ENCODE measurements at regions not wholly inside any gene's neighbourhood (a gene's known extent, or its start where the extent isn't known, plus 50 kb on each side); places are given as distances from the start of the nearest gene placed in this dataset.

DNA sequence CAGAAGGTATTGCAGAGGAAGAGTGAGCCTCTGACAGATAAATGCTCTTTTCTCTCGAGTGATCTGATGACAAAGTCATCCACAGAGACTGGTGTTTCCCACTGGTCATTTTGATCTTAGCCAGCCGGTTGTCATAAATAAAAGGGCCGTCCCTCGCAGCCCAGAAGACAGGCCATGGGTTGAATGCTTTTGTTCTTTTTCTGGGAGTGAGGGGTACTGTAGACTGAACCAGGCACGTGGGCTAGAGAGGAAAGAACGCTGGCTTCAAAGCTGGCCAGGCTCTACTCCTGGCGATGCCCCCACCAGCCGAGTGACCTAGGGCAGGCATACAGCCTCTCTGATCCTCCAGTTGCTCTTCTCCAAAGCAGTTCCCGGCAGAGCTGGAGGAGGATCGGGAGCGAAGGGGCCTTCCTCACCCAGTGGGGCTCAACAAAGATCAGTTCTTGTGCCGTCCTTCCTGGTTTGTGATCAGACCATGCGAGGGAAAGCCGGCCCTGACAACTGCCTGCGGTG, 193.5 kb downstream of the INHBB start:
- TF ChIP-seq, protein P1, sequence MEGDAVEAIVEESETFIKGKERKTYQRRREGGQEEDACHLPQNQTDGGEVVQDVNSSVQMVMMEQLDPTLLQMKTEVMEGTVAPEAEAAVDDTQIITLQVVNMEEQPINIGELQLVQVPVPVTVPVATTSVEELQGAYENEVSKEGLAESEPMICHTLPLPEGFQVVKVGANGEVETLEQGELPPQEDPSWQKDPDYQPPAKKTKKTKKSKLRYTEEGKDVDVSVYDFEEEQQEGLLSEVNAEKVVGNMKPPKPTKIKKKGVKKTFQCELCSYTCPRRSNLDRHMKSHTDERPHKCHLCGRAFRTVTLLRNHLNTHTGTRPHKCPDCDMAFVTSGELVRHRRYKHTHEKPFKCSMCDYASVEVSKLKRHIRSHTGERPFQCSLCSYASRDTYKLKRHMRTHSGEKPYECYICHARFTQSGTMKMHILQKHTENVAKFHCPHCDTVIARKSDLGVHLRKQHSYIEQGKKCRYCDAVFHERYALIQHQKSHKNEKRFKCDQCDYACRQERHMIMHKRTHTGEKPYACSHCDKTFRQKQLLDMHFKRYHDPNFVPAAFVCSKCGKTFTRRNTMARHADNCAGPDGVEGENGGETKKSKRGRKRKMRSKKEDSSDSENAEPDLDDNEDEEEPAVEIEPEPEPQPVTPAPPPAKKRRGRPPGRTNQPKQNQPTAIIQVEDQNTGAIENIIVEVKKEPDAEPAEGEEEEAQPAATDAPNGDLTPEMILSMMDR (IDR thresholded peaks at IDR 0.05): no peak
- TF ChIP-seq POLR2A (IDR thresholded peaks at IDR 0.05): no peak
